ENCODE measurements at regions not wholly inside any gene's neighbourhood (a gene's known extent, or its start where the extent isn't known, plus 50 kb on each side); places are given as distances from the start of the nearest gene placed in this dataset.

DNA sequence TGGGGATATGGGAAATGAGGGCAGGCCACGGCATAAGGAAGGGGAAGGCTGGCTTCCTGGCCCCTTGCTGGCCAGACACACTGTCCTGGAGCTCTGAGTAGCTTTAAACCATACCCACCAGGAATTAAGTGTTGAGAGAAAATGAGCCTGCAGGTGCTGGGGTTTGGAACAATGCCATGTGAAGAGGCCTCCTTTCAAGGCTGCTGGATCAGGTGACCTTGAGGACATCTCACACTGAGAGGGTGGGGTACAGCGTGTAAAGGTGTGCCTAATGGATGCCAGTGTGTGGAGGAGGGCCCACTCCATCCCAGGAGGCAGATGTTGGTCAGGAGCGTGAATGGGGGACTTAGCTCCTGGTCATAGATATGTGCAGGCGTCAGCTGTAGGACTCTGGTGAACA is 74.8 kb upstream of the MLN start:
- intact Hi-C loops (cut with micrococcal nuclease) = no loop called here

DNA sequence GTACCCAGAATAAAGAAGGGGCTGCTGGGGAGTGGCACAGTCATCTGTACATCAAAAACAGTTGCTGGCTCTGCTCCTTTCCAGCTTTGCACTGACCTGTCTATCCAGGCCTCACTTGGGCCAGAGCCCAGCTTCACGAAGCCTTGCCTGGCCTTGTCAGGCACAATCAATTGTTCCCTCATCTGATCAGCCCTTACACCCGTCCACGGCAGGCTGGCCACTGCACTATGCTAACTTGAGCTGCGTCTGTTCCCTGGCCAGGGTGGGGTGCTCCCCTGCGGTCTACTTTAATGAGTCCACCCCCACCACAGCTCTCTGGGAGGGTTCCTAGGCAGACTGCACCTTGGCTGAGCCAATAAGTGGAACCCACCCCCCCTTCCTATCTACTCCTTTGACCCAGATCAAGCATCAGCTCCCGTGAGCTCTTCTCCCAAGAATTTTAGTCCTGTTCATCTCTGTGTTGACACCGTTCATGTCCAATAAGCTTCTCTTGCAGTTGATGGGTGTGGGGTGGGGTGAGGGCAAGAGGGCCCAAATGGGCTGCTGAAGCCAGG is 74.3 kb upstream of the MLN start:
- intact Hi-C loops (cut with micrococcal nuclease) = no loop called here
- TF ChIP-seq, protein P1, sequence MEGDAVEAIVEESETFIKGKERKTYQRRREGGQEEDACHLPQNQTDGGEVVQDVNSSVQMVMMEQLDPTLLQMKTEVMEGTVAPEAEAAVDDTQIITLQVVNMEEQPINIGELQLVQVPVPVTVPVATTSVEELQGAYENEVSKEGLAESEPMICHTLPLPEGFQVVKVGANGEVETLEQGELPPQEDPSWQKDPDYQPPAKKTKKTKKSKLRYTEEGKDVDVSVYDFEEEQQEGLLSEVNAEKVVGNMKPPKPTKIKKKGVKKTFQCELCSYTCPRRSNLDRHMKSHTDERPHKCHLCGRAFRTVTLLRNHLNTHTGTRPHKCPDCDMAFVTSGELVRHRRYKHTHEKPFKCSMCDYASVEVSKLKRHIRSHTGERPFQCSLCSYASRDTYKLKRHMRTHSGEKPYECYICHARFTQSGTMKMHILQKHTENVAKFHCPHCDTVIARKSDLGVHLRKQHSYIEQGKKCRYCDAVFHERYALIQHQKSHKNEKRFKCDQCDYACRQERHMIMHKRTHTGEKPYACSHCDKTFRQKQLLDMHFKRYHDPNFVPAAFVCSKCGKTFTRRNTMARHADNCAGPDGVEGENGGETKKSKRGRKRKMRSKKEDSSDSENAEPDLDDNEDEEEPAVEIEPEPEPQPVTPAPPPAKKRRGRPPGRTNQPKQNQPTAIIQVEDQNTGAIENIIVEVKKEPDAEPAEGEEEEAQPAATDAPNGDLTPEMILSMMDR (IDR thresholded peaks at IDR 0.05) = no peak
- Mint-ChIP-seq H3K27me3 (no peaks in the 10 kb centered on the region), H3K27ac (no peak overlapping the region), H3K36me3 (ENCODE audit: low read depth) (no peaks in the 10 kb centered on the region), H3K9me3 (no peaks in the 10 kb centered on the region), H3K4me3 (no peak overlapping the region), H3K4me1 (ENCODE audit: low read depth) (peaks cover 10% of the 10 kb centered on the region)
- CTCF ChIA-PET = interaction anchor here (1.3 kb wide), 1 partner anchor 107 kb away, joined by 4 read pairs; no protein-coding TSS in a partner anchor
- ATAC-seq (no peak), DNase-seq (no peak)
- POLR2A ChIA-PET = interaction anchor here (0.9 kb wide), 1 partner anchor 58 kb away, joined by 3 read pairs; no protein-coding TSS in a partner anchor

More for the DNA sequence above, 74.8 kb upstream of the MLN start:
- POLR2A ChIA-PET = interaction anchor here (0.9 kb wide), 1 partner anchor 59 kb away, joined by 3 read pairs; no protein-coding TSS in a partner anchor
- no peak for DNase-seq
- H3K36me3 Mint-ChIP-seq (ENCODE audit: low read depth) = no peaks in the 10 kb centered on the region
- H3K27me3 Mint-ChIP-seq = no peaks in the 10 kb centered on the region
- TF ChIP-seq, protein P1 (IDR thresholded peaks at IDR 0.05) = no peak
- ATAC-seq = no peak
- H3K4me3 Mint-ChIP-seq = no peak overlapping the region
- peaks cover 10% of the 10 kb centered on the region for H3K4me1 Mint-ChIP-seq (ENCODE audit: low read depth)
- H3K27ac Mint-ChIP-seq = no peak overlapping the region
- no peaks in the 10 kb centered on the region for H3K9me3 Mint-ChIP-seq
- CTCF ChIA-PET = interaction anchor here (0.9 to 1.3 kb wide), 2 partner anchors 66 to 107 kb away, joined by 3 to 4 read pairs; no protein-coding TSS in a partner anchor

DNA sequence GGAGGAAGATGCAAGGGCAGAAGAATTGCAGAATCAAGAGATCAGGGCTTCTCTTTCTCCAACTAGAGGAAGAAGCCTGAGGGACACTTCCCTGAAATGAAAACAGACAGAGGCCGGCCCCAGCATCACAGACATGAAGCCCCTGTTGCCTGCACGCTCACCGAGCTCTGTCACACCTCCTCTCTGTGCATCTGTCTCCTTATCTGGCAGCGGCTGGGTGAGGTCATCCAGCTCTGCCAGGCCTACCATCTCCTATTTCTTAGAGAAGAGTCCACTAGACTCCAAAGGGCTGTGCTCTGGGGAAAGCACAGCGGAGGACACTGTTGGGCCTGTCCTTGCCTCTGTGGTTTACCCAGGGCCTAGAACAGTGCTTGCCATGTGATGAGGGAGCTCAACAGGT is 71.9 kb upstream of the MLN start:
- no peak for DNase-seq
- CTCF ChIA-PET = interaction anchor here (1.5 kb wide), 1 partner anchor 19 kb away, joined by 3 read pairs; no protein-coding TSS in a partner anchor
- TF ChIP-seq, protein P1 (IDR thresholded peaks at IDR 0.05) = no peak
- POLR2A ChIA-PET = interaction anchor here (0.7 kb wide), 1 partner anchor 21 kb away, joined by 3 read pairs; no protein-coding TSS in a partner anchor
- intact Hi-C loops (cut with micrococcal nuclease) = no loop called here
- no peaks in the 10 kb centered on the region for H3K36me3 Mint-ChIP-seq (ENCODE audit: low read depth)
- ATAC-seq = no peak
- no peaks in the 10 kb centered on the region for H3K9me3 Mint-ChIP-seq
- H3K27me3 Mint-ChIP-seq = no peaks in the 10 kb centered on the region
- no peak overlapping the region for H3K27ac Mint-ChIP-seq
- peaks cover 9% of the 10 kb centered on the region for H3K4me1 Mint-ChIP-seq (ENCODE audit: low read depth)
- H3K4me3 Mint-ChIP-seq = no peak overlapping the region

DNA sequence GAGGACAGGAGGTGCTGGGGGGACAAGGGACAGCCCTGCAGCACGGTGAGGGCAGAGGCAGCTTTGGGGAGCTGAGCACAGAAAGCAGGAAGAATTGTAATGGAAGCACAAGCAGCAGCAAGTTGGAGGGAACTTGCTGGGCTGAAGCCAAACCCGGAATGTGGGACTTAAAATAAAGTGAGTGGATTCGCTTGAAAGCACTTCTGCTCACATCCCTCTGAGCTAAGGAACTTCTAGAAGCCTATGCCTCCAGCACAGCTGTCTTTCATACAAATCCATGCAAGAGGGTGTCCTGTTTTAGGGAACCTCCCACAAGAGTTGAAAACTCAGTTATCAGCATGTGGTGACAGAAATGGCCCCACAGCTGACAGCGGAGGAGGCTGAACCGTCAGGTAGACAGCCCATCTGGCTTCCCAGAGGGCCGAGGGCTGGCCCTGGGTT is 71.4 kb upstream of the MLN start:
- DNase-seq (no peak), ATAC-seq (no peak)
- TF ChIP-seq, protein P1 (IDR thresholded peaks at IDR 0.05) = no peak
- Mint-ChIP-seq H3K9me3 (no peaks in the 10 kb centered on the region), H3K4me3 (no peak overlapping the region), H3K27ac (no peak overlapping the region), H3K27me3 (no peaks in the 10 kb centered on the region), H3K36me3 (ENCODE audit: low read depth) (no peaks in the 10 kb centered on the region), H3K4me1 (ENCODE audit: low read depth) (peaks cover 9% of the 10 kb centered on the region)
- POLR2A ChIA-PET = no interaction called here
- intact Hi-C loops (cut with micrococcal nuclease) = no loop called here
- CTCF ChIA-PET = interaction anchor here (1.5 kb wide), 1 partner anchor 20 kb away, joined by 3 read pairs; no protein-coding TSS in a partner anchor

DNA sequence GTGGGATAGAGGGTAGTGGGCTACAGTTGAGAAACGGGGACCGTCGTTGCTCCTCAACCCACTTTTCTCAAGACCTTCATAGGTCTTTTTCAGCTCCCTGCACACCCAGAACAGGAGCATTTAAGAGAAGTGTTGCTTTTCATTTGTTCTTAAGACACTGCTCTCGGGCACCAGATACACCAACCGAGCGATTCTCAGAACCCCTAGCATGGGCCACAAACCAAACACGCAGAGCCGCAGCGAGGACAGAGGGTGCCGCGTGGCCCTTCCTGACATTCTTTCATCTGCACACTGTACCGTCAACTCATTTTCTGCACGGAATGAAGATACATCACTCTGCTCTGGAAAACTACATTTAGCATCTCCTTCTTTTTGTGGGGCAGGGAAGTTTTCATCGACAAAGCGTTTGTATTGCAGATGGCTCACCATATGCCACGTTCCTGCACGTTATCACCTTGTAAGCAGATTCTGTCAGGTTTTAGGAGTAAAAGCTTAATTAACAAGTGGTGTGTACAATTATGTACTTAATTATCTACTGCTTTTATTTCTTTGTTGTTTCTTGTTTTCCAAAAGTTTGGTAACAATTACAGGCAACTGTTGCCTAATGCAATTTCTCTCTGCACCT is 70.4 kb upstream of the MLN start:
- DNase-seq (no peak), ATAC-seq (no peak)
- ChIA-PET POLR2A (no interaction called here), CTCF (no interaction called here)
- no peaks in the 10 kb centered on the region for H3K27me3 Mint-ChIP-seq
- H3K36me3 Mint-ChIP-seq (ENCODE audit: low read depth) = no peaks in the 10 kb centered on the region
- no peak overlapping the region for H3K4me3 Mint-ChIP-seq
- H3K27ac Mint-ChIP-seq = no peak overlapping the region
- no peaks in the 10 kb centered on the region for H3K9me3 Mint-ChIP-seq
- TF ChIP-seq, protein P1 (IDR thresholded peaks at IDR 0.05) = no peak
- peaks cover 9% of the 10 kb centered on the region for H3K4me1 Mint-ChIP-seq (ENCODE audit: low read depth)
- intact Hi-C loops (cut with micrococcal nuclease) = no loop called here
